ENCODE measurements at regions not wholly inside any gene's neighbourhood (a gene's known extent, or its start where the extent isn't known, plus 50 kb on each side); places are given as distances from the start of the nearest gene placed in this dataset.

DNA sequence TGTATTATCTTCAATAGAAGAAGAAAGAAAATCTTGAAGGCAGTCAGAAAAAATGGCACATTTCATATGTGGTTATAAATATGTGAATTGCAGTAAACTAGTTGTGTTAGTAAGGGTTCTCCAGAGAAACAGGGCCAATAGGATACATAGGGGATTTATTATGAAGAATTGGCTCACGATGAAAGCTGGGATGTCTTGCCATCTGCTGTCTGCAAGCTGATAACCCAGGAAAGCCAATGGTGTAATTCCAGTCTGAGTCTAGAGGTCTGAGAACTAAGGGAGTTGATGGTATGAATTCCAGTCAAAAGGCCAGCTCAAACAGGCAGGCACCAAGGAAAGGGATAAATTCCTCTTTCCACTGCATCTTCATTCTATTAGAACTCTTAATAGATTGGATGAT, 362.4 kb downstream of the KCNJ3 start:
- Histone ChIP-seq H3K9me3 (ENCODE audit: control insufficient read depth, insufficient read depth, low read depth, low read length) (no peaks in the 10 kb centered on the region), H3K27me3 (ENCODE audit: control insufficient read depth, insufficient read depth, low read length) (no peaks in the 10 kb centered on the region), H3K27ac (ENCODE audit: low read depth, low read length) (no peak overlapping the region), H3K4me3 (ENCODE audit: low read depth, low read length) (no peak overlapping the region), H3K9ac (ENCODE audit: low read length) (no peak overlapping the region), H3K36me3 (ENCODE audit: control insufficient read depth, insufficient read depth, low read length) (no peaks in the 10 kb centered on the region), H3K4me1 (ENCODE audit: control insufficient read depth, insufficient read depth, low read length) (no peaks in the 10 kb centered on the region)

DNA sequence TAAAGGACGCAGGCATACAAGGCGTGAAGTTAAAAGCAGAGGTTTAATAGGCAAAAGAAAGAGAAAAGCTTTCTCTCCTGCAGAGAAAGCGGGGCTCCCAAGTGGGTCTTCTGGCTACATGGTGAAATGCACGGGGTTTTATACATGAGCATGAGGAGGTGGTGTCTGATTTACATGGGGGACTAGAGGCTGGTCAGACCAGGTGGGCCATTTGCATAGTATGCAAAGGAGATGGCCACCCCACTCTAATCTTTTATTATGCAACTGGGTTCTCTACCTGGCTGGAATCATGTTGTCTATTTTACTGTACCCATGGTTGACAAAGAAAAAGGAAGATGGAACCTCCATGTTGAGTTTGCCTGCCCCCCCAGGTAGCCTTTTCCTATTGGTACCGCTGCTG, 356.2 kb downstream of the KCNJ3 start:
- Histone ChIP-seq H3K4me1 (ENCODE audit: control insufficient read depth, insufficient read depth, low read length) (no peaks in the 10 kb centered on the region; the same call in 1 of the 2 replicates), H3K9me3 (ENCODE audit: control insufficient read depth, insufficient read depth, low read depth, low read length) (no peaks in the 10 kb centered on the region)

DNA sequence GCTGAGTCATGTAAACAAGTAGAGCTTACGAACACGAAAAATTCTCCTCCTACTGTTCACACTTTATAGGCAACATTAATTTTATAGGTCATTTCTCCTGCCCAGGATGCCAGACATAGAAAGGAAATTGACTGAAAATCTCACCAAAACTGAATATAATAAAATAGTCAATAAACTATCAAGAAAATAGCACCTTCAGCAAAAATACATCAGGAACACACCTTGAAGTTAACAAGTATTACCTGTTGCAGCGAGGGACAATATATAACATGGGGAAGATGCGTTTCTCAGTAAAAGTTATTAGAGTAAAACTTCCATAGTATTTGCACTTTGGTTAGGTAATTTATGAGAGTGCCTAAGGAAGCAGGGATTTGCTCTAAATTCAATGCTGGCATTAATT, 344.6 kb downstream of the KCNJ3 start:
- peaks cover 8% of the 10 kb centered on the region; the same call in 1 of the 2 replicates for H3K9me3 ChIP-seq (ENCODE audit: control insufficient read depth, insufficient read depth, low read depth, low read length)
- H3K9ac ChIP-seq (ENCODE audit: low read length) = no peak overlapping the region
- H3K4me3 ChIP-seq (ENCODE audit: low read depth, low read length) = no peak overlapping the region
- H3K27me3 ChIP-seq (ENCODE audit: control insufficient read depth, insufficient read depth, low read length) = no peaks in the 10 kb centered on the region
- H3K36me3 ChIP-seq (ENCODE audit: control insufficient read depth, insufficient read depth, low read length) = no peaks in the 10 kb centered on the region
- H3K4me1 ChIP-seq (ENCODE audit: control insufficient read depth, insufficient read depth, low read length) = no peaks in the 10 kb centered on the region
- H3K27ac ChIP-seq (ENCODE audit: low read depth, low read length) = no peak overlapping the region

More for the DNA sequence above, 356.2 kb downstream of the KCNJ3 start:
- Histone ChIP-seq H3K27me3 (ENCODE audit: control insufficient read depth, insufficient read depth, low read length) (no peaks in the 10 kb centered on the region), H3K27ac (ENCODE audit: low read depth, low read length) (no peak overlapping the region), H3K36me3 (ENCODE audit: control insufficient read depth, insufficient read depth, low read length) (no peaks in the 10 kb centered on the region), H3K4me3 (ENCODE audit: low read depth, low read length) (no peak overlapping the region), H3K9ac (ENCODE audit: low read length) (no peak overlapping the region)

DNA sequence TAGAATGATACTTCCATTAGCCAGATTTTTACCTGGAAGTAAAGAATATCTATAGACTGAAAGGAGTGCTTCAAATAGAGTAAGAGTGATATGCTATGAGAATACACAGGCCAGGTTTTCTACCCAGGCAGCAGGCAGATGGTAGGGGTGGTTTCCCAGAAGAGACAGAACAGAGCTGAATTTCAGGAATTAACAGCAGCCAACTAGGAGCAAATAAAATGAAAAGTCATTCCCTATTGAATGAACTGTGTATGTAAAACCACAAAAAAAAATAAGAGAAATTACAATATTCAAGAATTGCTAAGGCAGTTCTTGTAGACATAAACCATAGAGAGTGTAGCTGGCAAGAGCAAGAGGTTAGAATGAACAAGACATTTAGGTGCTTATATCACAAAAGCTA, 336.8 kb downstream of the KCNJ3 start:
- Histone ChIP-seq H3K4me1 (ENCODE audit: control insufficient read depth, insufficient read depth, low read length) (no peaks in the 10 kb centered on the region), H3K9ac (ENCODE audit: low read length) (no peak overlapping the region), H3K4me3 (ENCODE audit: low read depth, low read length) (no peak overlapping the region), H3K36me3 (ENCODE audit: control insufficient read depth, insufficient read depth, low read length) (no peaks in the 10 kb centered on the region), H3K27me3 (ENCODE audit: control insufficient read depth, insufficient read depth, low read length) (no peaks in the 10 kb centered on the region), H3K9me3 (ENCODE audit: control insufficient read depth, insufficient read depth, low read depth, low read length) (no peaks in the 10 kb centered on the region), H3K27ac (ENCODE audit: low read depth, low read length) (no peak overlapping the region)

DNA sequence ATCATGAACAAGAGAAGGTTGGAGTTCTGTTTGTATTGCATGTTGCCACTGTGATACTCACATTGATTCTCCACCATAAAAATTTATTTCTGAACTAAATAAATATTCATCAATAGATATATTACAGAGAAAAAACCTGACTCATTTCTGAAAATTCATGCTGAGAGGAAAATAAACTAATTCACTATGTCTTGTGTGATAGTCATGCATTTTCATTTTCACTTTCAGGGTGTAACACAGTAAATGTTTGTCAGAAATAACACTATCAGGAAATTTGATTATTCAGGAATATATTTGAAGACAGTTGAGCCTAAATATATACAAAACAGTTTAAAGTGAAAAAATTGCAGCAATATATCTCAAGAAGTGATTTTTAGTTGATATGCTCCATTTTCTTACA, 335.2 kb downstream of the KCNJ3 start:
- Histone ChIP-seq H3K36me3 (ENCODE audit: control insufficient read depth, insufficient read depth, low read length) (no peaks in the 10 kb centered on the region), H3K4me3 (ENCODE audit: low read depth, low read length) (no peak overlapping the region), H3K9ac (ENCODE audit: low read length) (no peak overlapping the region), H3K27ac (ENCODE audit: low read depth, low read length) (no peak overlapping the region), H3K9me3 (ENCODE audit: control insufficient read depth, insufficient read depth, low read depth, low read length) (no peaks in the 10 kb centered on the region), H3K4me1 (ENCODE audit: control insufficient read depth, insufficient read depth, low read length) (no peaks in the 10 kb centered on the region), H3K27me3 (ENCODE audit: control insufficient read depth, insufficient read depth, low read length) (no peaks in the 10 kb centered on the region)

DNA sequence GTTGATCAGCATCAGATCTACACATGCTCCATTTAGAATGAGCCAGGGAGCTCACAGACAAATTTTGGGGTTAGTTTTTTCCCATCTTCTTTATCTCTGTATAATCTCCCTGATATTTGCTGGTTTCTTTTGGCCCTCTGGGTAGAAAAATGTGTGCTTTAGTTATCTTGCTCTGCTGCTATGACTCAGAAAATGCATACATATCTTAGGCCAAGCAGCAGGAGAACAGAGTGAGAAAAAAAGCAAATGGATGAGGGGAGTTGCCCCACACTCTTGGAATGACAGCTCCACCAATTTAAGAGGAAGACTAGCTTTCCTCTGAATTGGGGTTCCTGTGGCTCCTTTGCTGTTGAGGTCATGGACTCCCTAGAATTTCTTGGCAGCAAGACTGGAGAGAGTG, 331.8 kb downstream of the KCNJ3 start:
- Histone ChIP-seq H3K36me3 (ENCODE audit: control insufficient read depth, insufficient read depth, low read length) (no peaks in the 10 kb centered on the region), H3K9me3 (ENCODE audit: control insufficient read depth, insufficient read depth, low read depth, low read length) (no peaks in the 10 kb centered on the region)

DNA sequence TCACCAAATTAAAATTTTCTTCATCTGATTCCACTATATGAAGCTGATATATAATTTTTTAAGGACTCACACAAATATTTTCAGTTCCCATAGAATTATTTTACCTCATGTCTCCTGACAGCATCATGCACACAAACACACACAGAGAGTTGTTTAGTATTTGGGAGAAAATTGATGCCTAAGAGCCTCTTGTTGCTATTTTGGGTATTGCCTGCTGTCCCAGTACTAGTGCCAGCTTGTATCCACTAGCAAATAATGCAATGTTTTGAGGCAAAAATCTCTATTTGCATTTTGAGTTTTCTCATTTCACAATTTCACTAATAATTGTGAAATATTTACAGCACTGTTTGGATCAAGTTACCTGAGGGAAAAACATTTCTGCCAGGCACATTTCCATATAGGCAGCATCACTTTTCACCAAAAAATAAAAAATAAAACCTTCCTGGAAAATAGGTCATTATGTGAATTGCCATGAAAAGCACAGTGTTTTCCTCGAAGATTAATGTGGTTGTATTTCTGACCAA, 328.2 kb downstream of the KCNJ3 start:
- H3K4me1 ChIP-seq (ENCODE audit: control insufficient read depth, insufficient read depth, low read length) = no peaks in the 10 kb centered on the region
- no peaks in the 10 kb centered on the region for H3K27me3 ChIP-seq (ENCODE audit: control insufficient read depth, insufficient read depth, low read length)
- no peaks in the 10 kb centered on the region for H3K9me3 ChIP-seq (ENCODE audit: control insufficient read depth, insufficient read depth, low read depth, low read length)
- no peak overlapping the region for H3K9ac ChIP-seq (ENCODE audit: low read length)
- H3K4me3 ChIP-seq (ENCODE audit: low read depth, low read length) = no peak overlapping the region
- H3K36me3 ChIP-seq (ENCODE audit: control insufficient read depth, insufficient read depth, low read length) = no peaks in the 10 kb centered on the region
- no peak overlapping the region for H3K27ac ChIP-seq (ENCODE audit: low read depth, low read length)

More for the DNA sequence above, 331.8 kb downstream of the KCNJ3 start:
- Histone ChIP-seq H3K27me3 (ENCODE audit: control insufficient read depth, insufficient read depth, low read length) (no peaks in the 10 kb centered on the region), H3K4me3 (ENCODE audit: low read depth, low read length) (no peak overlapping the region), H3K9ac (ENCODE audit: low read length) (no peak overlapping the region), H3K27ac (ENCODE audit: low read depth, low read length) (no peak overlapping the region), H3K4me1 (ENCODE audit: control insufficient read depth, insufficient read depth, low read length) (no peaks in the 10 kb centered on the region)

DNA sequence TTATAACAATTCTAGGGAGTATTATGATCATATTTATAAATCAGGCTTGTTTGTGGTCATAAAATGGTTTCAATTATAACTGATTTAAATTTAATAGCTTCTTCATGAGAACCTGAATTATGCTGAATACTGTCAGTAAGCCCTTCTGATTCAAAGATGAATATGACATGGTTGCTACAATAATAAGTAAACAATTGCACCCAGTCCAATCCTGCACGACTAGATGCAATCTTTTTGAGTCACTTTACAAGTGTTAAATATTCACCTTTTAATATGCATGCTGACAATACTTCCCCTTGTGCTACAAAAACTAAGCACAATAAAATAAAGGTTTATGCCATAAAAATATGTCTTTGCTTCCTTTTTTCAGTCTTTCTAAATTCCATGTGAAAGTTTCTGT, 325.2 kb downstream of the KCNJ3 start:
- no peaks in the 10 kb centered on the region for H3K4me1 ChIP-seq (ENCODE audit: control insufficient read depth, insufficient read depth, low read length)
- H3K27me3 ChIP-seq (ENCODE audit: control insufficient read depth, insufficient read depth, low read length) = no peaks in the 10 kb centered on the region
- H3K9ac ChIP-seq (ENCODE audit: low read length) = no peak overlapping the region
- no peaks in the 10 kb centered on the region for H3K36me3 ChIP-seq (ENCODE audit: control insufficient read depth, insufficient read depth, low read length)
- H3K4me3 ChIP-seq (ENCODE audit: low read depth, low read length) = no peak overlapping the region
- no peak overlapping the region for H3K27ac ChIP-seq (ENCODE audit: low read depth, low read length)
- H3K9me3 ChIP-seq (ENCODE audit: control insufficient read depth, insufficient read depth, low read depth, low read length) = no peaks in the 10 kb centered on the region

DNA sequence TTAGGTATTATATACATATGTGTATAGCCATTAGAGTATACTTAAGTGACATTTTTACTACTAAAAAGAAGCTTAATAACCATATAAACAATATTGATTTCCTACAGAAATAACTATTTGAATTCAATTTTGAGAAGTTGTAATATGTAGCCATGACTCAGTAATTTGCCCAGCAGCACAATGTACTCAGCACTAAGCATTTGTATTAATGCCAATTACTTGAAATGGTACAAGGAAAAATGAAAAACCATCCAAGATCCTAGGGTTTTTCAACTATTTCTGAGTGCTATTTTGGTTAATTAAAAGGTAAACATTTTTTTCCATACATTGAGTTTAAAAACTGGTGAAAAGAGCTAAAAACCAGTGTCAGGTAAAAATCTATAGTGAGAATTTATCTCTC, 324.0 kb downstream of the KCNJ3 start:
- no peaks in the 10 kb centered on the region for H3K27me3 ChIP-seq (ENCODE audit: control insufficient read depth, insufficient read depth, low read length)
- no peaks in the 10 kb centered on the region for H3K9me3 ChIP-seq (ENCODE audit: control insufficient read depth, insufficient read depth, low read depth, low read length)
- no peak overlapping the region for H3K9ac ChIP-seq (ENCODE audit: low read length)
- no peaks in the 10 kb centered on the region for H3K4me1 ChIP-seq (ENCODE audit: control insufficient read depth, insufficient read depth, low read length)
- H3K36me3 ChIP-seq (ENCODE audit: control insufficient read depth, insufficient read depth, low read length) = no peaks in the 10 kb centered on the region
- H3K4me3 ChIP-seq (ENCODE audit: low read depth, low read length) = no peak overlapping the region
- no peak overlapping the region for H3K27ac ChIP-seq (ENCODE audit: low read depth, low read length)

DNA sequence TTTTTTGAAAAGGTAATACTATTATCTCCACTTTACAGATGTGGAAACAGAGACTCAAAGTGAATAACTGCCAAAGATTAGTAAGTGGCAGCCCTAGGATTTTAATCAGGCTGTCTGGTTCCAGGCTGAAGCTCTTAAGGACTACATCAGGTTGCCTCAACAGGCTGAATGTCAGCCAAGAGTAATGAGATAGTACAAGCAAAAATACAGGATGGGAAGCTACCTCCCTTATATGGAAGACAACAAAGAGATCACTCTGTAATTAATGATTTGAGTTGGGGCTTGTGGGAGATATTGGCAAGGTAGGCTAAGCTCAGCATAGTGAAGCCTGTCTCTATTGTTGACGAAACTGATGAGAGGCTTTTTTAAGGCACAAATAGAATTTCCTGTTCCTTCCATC, 323.1 kb downstream of the KCNJ3 start:
- Histone ChIP-seq H3K27me3 (ENCODE audit: control insufficient read depth, insufficient read depth, low read length) (no peaks in the 10 kb centered on the region), H3K27ac (ENCODE audit: low read depth, low read length) (no peak overlapping the region), H3K9me3 (ENCODE audit: control insufficient read depth, insufficient read depth, low read depth, low read length) (no peaks in the 10 kb centered on the region), H3K4me1 (ENCODE audit: control insufficient read depth, insufficient read depth, low read length) (no peaks in the 10 kb centered on the region), H3K36me3 (ENCODE audit: control insufficient read depth, insufficient read depth, low read length) (no peaks in the 10 kb centered on the region), H3K4me3 (ENCODE audit: low read depth, low read length) (no peak overlapping the region), H3K9ac (ENCODE audit: low read length) (no peak overlapping the region)

DNA sequence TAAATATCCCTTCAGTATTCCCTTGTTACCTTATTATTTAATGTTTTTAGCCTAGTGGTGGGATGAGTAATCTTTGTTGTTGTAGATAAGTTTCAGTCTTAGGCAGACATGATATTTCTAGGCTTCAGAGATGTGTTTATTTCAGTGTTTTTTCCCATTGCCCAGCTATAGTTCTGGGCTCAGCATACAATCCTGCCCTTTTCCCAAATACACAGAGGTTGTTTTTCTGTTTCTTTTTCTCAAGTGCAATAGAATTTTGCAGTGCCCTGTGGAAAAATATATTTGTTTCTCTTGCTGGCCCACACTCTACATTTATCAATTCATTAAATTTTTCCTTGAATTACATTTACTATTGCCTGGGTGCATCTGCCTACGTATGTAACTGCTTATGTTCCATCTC, 321.8 kb downstream of the KCNJ3 start:
- no peak overlapping the region for H3K4me3 ChIP-seq (ENCODE audit: low read depth, low read length)
- H3K9me3 ChIP-seq (ENCODE audit: control insufficient read depth, insufficient read depth, low read depth, low read length) = no peaks in the 10 kb centered on the region
- no peak overlapping the region for H3K9ac ChIP-seq (ENCODE audit: low read length)
- H3K27ac ChIP-seq (ENCODE audit: low read depth, low read length) = no peak overlapping the region
- no peaks in the 10 kb centered on the region for H3K4me1 ChIP-seq (ENCODE audit: control insufficient read depth, insufficient read depth, low read length)
- H3K27me3 ChIP-seq (ENCODE audit: control insufficient read depth, insufficient read depth, low read length) = no peaks in the 10 kb centered on the region
- no peaks in the 10 kb centered on the region for H3K36me3 ChIP-seq (ENCODE audit: control insufficient read depth, insufficient read depth, low read length)

DNA sequence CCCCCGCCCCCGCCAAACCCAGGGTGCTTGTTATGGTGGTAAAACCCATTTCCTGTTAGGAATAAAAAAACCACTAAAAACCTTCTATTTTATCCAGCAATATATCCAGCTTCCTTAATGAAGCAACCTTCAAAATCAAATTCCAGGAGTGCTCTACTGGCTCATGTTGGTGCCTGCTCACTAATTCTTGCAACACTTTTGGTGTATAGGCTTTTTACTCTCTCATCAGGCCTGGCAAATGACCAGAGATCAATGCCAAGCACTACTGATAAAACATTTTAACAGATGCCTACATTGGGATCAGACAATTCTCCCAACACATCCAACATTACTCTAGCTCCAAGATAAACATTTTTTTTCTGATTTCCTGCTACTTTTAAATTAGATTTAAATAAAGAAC, 312.4 kb downstream of the KCNJ3 start:
- Histone ChIP-seq H3K27ac (ENCODE audit: low read depth, low read length) (no peak overlapping the region), H3K36me3 (ENCODE audit: control insufficient read depth, insufficient read depth, low read length) (no peaks in the 10 kb centered on the region), H3K9me3 (ENCODE audit: control insufficient read depth, insufficient read depth, low read depth, low read length) (no peaks in the 10 kb centered on the region), H3K27me3 (ENCODE audit: control insufficient read depth, insufficient read depth, low read length) (no peaks in the 10 kb centered on the region), H3K4me3 (ENCODE audit: low read depth, low read length) (no peak overlapping the region), H3K9ac (ENCODE audit: low read length) (no peak overlapping the region), H3K4me1 (ENCODE audit: control insufficient read depth, insufficient read depth, low read length) (no peaks in the 10 kb centered on the region)
